ENCODE measurements at regions not wholly inside any gene's neighbourhood (a gene's known extent, or its start where the extent isn't known, plus 50 kb on each side); places are given as distances from the start of the nearest gene placed in this dataset.

GRCh38 chr4:20091781-20092180 is 159.9 kb upstream of the SLIT2 start:
- TF ChIP-seq, protein P1, sequence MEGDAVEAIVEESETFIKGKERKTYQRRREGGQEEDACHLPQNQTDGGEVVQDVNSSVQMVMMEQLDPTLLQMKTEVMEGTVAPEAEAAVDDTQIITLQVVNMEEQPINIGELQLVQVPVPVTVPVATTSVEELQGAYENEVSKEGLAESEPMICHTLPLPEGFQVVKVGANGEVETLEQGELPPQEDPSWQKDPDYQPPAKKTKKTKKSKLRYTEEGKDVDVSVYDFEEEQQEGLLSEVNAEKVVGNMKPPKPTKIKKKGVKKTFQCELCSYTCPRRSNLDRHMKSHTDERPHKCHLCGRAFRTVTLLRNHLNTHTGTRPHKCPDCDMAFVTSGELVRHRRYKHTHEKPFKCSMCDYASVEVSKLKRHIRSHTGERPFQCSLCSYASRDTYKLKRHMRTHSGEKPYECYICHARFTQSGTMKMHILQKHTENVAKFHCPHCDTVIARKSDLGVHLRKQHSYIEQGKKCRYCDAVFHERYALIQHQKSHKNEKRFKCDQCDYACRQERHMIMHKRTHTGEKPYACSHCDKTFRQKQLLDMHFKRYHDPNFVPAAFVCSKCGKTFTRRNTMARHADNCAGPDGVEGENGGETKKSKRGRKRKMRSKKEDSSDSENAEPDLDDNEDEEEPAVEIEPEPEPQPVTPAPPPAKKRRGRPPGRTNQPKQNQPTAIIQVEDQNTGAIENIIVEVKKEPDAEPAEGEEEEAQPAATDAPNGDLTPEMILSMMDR (IDR thresholded peaks at IDR 0.05) = no peak
- no peak for TF ChIP-seq POLR2A (IDR thresholded peaks at IDR 0.05)

All from esophagus squamous epithelium (tissue), 4 donors.